Aorta (tissue), 5 donors: ENCODE measurements at regions not wholly inside any gene's neighbourhood (a gene's known extent, or its start where the extent isn't known, plus 50 kb on each side); places are given as distances from the start of the nearest gene placed in this dataset.

Experiments used
- ATAC-seq: fragments of 200-7000 bp; cut with Tn5 transposase; one replicate; pipeline ENCODE4 v1.9.1; 2022; ENCODE audit warnings: moderate library complexity; ENCODE audit not compliant: low FRiP score
- DNase-seq, 2 donors: peaks; one replicate each; pipeline ENCODE4 v3.0.0-alpha.2; 2020
- H3K27ac ChIP-seq, 2 donors: one replicate each; pipeline ENCODE4 v1.5.1; 2013; ENCODE audit warnings: low read length in 2 of 2, mild to moderate bottlenecking in 2 of 2, moderate library complexity in 2 of 2, control low read depth in 1 of 2, inconsistent platforms in 1 of 2, low read depth in 1 of 2
- H3K27me3 ChIP-seq, 2 donors: one replicate each; pipeline ENCODE4 v1.6.1; 2013; ENCODE audit warnings: control low read depth in 1 of 2, low read length in 1 of 2, mild to moderate bottlenecking in 1 of 2, moderate library complexity in 1 of 2; ENCODE audit not compliant: insufficient read depth in 2 of 2, control insufficient read depth in 1 of 2
- H3K36me3 ChIP-seq, 2 donors: one replicate each; pipeline ENCODE4 v1.6.1; 2013; ENCODE audit warnings: control low read depth in 1 of 2, low read length in 1 of 2, mild to moderate bottlenecking in 1 of 2; ENCODE audit not compliant: insufficient read depth in 2 of 2, control insufficient read depth in 1 of 2
- H3K4me1 ChIP-seq, 2 donors: one replicate each; pipeline ENCODE4 v1.6.1; 2013; ENCODE audit warnings: low read length in 2 of 2, control low read depth in 1 of 2, mild to moderate bottlenecking in 1 of 2, moderate library complexity in 1 of 2; ENCODE audit not compliant: insufficient read depth in 2 of 2, control insufficient read depth in 1 of 2
- H3K4me3 ChIP-seq, 2 donors: one replicate each; pipeline ENCODE4 v1.5.1; 2013; ENCODE audit warnings: low read length in 2 of 2, control low read depth in 1 of 2, mild to moderate bottlenecking in 1 of 2
- H3K9me3 ChIP-seq: one replicate; pipeline ENCODE4 v1.6.1; 2013; ENCODE audit warnings: mild to moderate bottlenecking, low read length; ENCODE audit not compliant: control insufficient read depth
- WGBS, 2 donors: extraction: QIAGEN DNeasy Blood & Tissue Kit; methylation state at CpG; one replicate each; pipeline ENCODE4 v1.1.7; 2013; 5-methylcytosine and 5-hydroxymethylcytosine counted together
- intact Hi-C, 2 donors: fragments of 100-400 bp; cut with DNase I; formaldehyde crosslinking; loops; one replicate each; pipeline versions ENCODE4 v1.14.2 to v1.15.0; 2022
- donor health status: healthy with polysubstance abuse.
- donor health status: Bipolar disorder and iron deficiency.
- donor health status: DM: no; HTN: no; CAD: no.
- donor health status: DM: no; HTN: no; CAD: no.
- donor health status: DM: yes; HTN: yes; CAD: no.

DNA sequence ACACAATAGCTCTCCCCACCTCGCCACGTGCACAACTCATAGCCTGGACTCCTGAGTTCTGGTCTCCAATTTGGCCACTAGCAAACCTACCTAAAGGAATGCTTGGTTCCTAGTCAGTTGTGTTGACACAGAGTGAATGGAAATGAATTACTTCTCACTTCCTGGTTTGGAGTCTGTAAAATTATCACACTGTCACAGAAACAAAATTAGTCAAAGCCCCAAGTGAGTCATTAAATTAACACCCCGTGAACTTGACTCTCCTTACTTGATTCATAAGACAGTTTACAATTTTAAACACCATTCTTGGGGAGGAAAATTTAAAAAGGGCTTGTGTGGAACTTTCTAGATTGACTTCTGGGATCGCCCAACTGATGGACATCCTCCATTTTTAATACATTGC lies 276.2 kb upstream of the CTNNB1 start:
- intact Hi-C loops = no loop called here
- no peaks in the 10 kb centered on the region for H3K4me1 ChIP-seq
- 91 to 95% methylated on average over 4 of the region's 4 CpGs for WGBS, 2 donors
- H3K27me3 ChIP-seq = no peaks in the 10 kb centered on the region
- no peaks in the 10 kb centered on the region for H3K9me3 ChIP-seq
- no peak overlapping the region for H3K27ac ChIP-seq
- H3K36me3 ChIP-seq = no peaks in the 10 kb centered on the region
- no peak overlapping the region for H3K4me3 ChIP-seq
- ATAC-seq (no peak), DNase-seq (no peak)

DNA sequence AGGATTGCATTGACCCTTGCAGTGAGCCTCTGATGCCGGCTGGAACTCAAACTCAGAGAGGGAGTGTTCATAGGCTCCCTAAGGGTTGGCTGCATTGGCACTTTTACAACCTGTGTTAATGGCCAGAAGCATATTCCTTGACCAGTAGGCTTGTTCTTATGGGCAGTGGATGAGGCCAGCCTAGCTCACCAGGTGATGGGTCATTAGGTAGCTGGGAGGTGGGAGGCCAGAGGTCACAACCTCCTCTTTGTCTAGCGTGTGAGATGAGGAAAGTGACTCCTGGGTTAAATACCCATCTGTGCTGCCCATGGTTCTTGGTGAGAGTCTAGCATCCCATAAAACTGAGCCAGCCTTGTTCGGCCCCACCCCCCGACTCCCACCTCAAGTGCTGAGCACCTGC lies 275.7 kb upstream of the CTNNB1 start:
- Histone ChIP-seq H3K9me3 (no peaks in the 10 kb centered on the region), H3K27me3 (no peaks in the 10 kb centered on the region), H3K4me1 (no peaks in the 10 kb centered on the region), H3K4me3 (no peak overlapping the region), H3K36me3 (no peaks in the 10 kb centered on the region), H3K27ac (no peak overlapping the region)
- no peak for DNase-seq
- WGBS, 2 donors = 97 to 99% methylated on average over 4 of the region's 4 CpGs
- intact Hi-C loops = no loop called here
- peak; percentile 46 for ATAC-seq

DNA sequence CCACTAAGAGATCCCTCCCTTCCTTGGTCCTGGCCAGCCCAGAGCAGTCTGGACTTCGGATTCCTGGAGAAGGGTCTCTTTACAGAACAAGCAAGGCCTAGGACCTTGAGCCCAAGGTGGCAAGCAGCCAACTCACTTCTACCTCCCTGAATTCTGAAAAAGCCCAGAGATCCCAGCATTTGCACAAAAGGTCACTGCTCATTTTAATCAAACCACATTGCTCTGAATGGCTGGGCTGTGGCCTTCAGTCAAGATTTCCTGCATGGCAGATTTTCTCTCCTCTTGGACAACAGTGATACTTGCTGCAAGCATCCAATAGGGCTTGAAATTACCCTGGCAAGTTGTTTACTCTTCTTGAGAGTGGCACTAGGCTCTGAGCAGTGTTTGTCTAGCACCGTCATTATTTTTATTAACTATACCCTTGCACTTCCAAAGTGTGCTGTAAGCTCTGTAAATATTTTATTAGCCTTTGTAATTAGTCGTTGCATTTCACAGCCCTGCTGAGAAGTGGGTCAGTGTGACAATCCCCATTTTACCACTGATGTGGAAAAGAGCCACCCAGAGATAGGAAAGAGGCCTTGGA lies 274.7 kb upstream of the CTNNB1 start:
- H3K27ac ChIP-seq = no peak overlapping the region
- 35 to 37% methylated on average over 3 of the region's 3 CpGs for WGBS, 2 donors
- no peak for ATAC-seq
- H3K36me3 ChIP-seq = no peaks in the 10 kb centered on the region
- no peaks in the 10 kb centered on the region for H3K27me3 ChIP-seq
- no peak for DNase-seq
- H3K4me1 ChIP-seq = no peaks in the 10 kb centered on the region
- intact Hi-C loops = no loop called here
- H3K9me3 ChIP-seq = no peaks in the 10 kb centered on the region
- H3K4me3 ChIP-seq = no peak overlapping the region

DNA sequence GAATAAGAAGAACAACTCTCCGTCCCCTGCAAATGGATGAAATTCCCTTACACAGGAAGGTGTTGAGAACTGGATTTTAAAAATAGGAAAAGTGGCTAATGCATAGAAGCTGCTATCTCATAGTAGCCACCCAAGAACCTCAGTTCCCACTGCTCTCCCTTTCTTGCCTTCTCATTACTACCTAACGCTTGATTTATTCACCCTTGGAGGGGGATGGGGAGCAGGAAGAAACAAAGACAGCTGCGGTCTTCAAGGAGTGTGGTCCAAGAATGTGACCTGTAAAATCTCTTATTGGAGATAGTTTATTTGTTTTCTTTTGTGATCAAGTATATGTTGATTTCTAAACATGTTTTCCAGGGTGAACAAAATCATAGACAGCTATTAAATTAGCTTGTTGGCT lies 274.1 kb upstream of the CTNNB1 start:
- 75 to 92% methylated on average over 3 of the region's 3 CpGs for WGBS, 2 donors
- ATAC-seq = no peak
- no peak for DNase-seq
- Histone ChIP-seq H3K27ac (no peak overlapping the region), H3K27me3 (no peaks in the 10 kb centered on the region), H3K9me3 (no peaks in the 10 kb centered on the region), H3K4me3 (no peak overlapping the region), H3K36me3 (no peaks in the 10 kb centered on the region), H3K4me1 (no peaks in the 10 kb centered on the region)
- intact Hi-C loops = no loop called here

DNA sequence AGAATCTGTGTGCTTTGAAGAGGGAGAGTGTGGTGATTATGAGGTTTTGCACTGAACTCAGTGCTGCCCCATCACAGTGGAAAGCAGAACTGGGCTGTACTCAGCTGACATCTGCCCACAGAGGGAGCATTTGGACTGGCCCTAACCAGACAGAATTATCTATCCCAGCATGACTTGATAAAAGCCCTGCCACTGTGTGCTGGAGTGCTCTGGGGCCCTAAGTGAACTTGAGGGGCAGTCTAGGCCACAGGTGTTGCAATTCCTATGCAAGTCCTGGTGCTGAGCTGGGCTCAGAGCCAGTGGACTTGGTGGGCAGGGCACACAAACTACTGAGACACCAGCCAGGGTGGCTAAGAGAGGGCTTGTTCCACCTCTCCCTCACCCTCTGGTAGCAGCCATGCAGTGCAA lies 269.2 kb upstream of the CTNNB1 start:
- no peak overlapping the region for H3K4me3 ChIP-seq
- H3K36me3 ChIP-seq = no peaks in the 10 kb centered on the region
- no peaks in the 10 kb centered on the region for H3K27me3 ChIP-seq
- DNase-seq = no peak
- no peaks in the 10 kb centered on the region for H3K9me3 ChIP-seq
- no peaks in the 10 kb centered on the region for H3K4me1 ChIP-seq
- intact Hi-C loops = no loop called here
- ATAC-seq = no peak
- no peak overlapping the region for H3K27ac ChIP-seq

DNA sequence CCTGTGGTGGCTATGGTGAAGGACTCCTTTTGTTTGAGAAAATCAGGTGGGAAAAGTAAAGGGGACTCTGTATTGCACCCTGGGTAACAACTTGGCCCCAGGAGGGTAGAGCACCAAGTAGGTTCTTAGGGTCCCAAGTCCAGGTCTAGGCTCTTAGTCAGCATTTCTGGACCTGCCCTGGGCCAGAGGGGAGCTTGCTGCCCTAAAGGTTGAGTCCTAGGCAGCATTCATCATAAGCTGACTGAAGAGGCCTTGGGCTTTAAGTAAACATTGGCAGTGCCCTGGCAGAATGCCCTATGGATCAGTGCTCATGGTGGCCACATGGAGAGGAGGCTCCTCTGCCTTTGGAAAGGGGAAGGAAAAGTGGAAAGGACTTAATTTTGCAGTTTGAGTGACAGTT lies 268.5 kb upstream of the CTNNB1 start:
- ATAC-seq (no peak), DNase-seq (no peak)
- Histone ChIP-seq H3K27me3 (no peaks in the 10 kb centered on the region), H3K4me1 (no peaks in the 10 kb centered on the region), H3K4me3 (no peak overlapping the region), H3K36me3 (no peaks in the 10 kb centered on the region), H3K9me3 (no peaks in the 10 kb centered on the region), H3K27ac (no peak overlapping the region)
- intact Hi-C loops = no loop called here

DNA sequence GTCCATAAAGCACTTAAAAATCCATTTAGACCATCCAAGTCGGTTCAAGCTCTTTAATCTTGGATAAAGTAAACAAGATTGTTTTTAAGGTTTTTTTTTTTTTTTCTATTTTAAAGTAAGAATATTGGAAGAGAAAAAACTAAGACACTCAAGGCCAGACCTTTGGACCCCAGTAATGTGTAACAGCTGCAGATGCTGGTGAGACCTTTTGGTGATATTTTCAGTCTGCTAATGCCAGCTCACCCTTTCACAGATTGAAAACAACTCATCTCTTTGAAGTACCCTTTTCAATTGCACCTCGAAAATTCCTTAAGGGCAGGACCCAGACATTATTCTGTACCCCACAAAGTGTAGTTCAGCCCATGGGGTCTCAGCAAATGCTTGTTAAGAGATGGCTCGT lies 260.7 kb upstream of the CTNNB1 start:
- H3K27ac ChIP-seq = no peak overlapping the region
- H3K27me3 ChIP-seq = no peaks in the 10 kb centered on the region
- no peak overlapping the region for H3K4me3 ChIP-seq
- no peaks in the 10 kb centered on the region for H3K9me3 ChIP-seq
- DNase-seq = no peak
- intact Hi-C loops = no loop called here
- peaks cover 3 to 5% of the 10 kb centered on the region in 2 donors for H3K4me1 ChIP-seq
- no peaks in the 10 kb centered on the region for H3K36me3 ChIP-seq
- ATAC-seq = no peak
- 80 to 81% methylated on average over 3 of the region's 3 CpGs for WGBS, 2 donors

DNA sequence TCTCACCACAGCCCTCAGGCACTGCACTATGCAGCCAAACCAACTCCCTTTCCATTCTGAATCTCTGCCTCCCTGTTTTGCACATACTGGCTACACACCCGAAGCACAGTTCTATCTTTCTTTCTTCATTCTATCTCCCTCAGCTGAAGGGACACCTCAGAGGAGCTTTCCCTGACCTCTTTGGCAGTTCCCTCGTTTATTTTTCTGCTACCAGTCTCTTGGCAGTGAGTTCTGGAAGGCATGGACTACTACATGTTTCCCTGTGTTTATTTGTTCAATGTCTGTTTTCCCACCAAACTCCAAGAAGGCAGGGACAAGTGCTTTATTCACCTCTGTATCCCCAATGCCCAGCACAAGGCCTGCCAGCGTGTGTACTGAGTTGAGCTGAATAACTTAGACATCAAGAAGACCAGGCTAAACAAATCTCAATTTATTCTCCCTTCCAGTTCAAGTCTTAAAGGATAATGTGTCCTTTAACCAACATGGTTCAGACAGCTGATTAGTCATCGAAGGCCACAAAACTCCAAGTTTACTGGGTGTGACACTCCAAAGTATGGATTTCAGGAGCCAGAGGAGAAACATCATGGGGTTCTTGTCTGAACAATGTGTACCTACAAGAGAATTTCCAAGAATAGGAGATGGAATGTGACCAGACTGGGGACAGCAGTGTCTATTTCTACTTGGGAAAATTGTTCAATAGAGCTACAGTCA lies 260.1 kb upstream of the CTNNB1 start:
- WGBS, 2 donors = 40 to 42% methylated on average over 4 of the region's 4 CpGs
- H3K4me1 ChIP-seq = peaks cover 3 to 5% of the 10 kb centered on the region in 2 donors
- H3K27ac ChIP-seq = peak overlapping the region in 1 of 2 donors; percentile 44
- intact Hi-C loops = no loop called here
- no peaks in the 10 kb centered on the region for H3K36me3 ChIP-seq
- no peak overlapping the region for H3K4me3 ChIP-seq
- peak; percentile 48 for ATAC-seq
- H3K27me3 ChIP-seq = no peaks in the 10 kb centered on the region
- no peak for DNase-seq
- no peaks in the 10 kb centered on the region for H3K9me3 ChIP-seq

DNA sequence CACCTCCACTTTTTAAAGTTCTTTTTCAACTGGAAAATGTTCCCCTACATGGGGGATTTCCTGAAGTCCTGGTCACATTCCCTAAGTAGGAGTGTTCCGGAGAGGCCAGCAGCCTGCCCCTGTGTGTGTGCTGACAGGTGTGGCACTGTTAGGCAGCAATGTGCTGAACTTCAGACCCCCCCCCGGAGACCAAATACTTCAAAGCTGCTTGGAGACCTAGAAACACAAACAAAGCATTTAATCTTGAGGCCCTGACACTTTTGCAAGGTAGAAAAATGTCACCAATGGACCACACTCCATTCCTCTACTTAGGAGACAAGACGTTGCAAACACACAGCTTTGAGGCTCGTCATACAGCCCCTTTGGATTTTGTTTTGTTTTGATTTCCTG lies 259.6 kb upstream of the CTNNB1 start:
- DNase-seq (no peak), ATAC-seq (no peak)
- Histone ChIP-seq H3K36me3 (no peaks in the 10 kb centered on the region), H3K27ac (peak overlapping the region in 1 of 2 donors; percentile 44), H3K4me3 (no peak overlapping the region), H3K9me3 (no peaks in the 10 kb centered on the region), H3K4me1 (peaks cover 3 to 5% of the 10 kb centered on the region in 2 donors), H3K27me3 (no peaks in the 10 kb centered on the region)
- WGBS, 2 donors = 63 to 79% methylated on average over 4 of the region's 4 CpGs
- intact Hi-C loops = no loop called here
